H9 (cell line): ENCODE measurements at regions not wholly inside any gene's neighbourhood (a gene's known extent, or its start where the extent isn't known, plus 50 kb on each side); places are given as distances from the start of the nearest gene placed in this dataset.

Experiments
- DNase-seq: peaks from one replicate; pipeline ENCODE4 v3.0.0-alpha.2; 2017
- H2AFZ ChIP-seq: one replicate; pipeline ENCODE4 v1.6.1; 2013; ENCODE audit warnings: mild to moderate bottlenecking, low read length, control low read depth, moderate library complexity
- H2AK5ac ChIP-seq: 2 replicates; pipeline ENCODE4 v1.6.1; 2013; ENCODE audit warnings: low read length, control low read depth, mixed read lengths; ENCODE audit not compliant: insufficient read length
- H2BK120ac ChIP-seq: one replicate; pipeline ENCODE4 v1.6.1; 2013; ENCODE audit warnings: low read depth, mild to moderate bottlenecking, low read length, control low read depth, inconsistent platforms; ENCODE audit not compliant: poor library complexity, severe bottlenecking
- H2BK12ac ChIP-seq: 2 replicates; pipeline ENCODE4 v1.6.1; 2013; ENCODE audit warnings: low read length, control low read depth, mixed read lengths, low read depth; ENCODE audit not compliant: insufficient read length
- H2BK15ac ChIP-seq: 2 replicates; pipeline ENCODE4 v1.6.1; 2013; ENCODE audit warnings: low read depth, low read length, control low read depth
- H2BK20ac ChIP-seq: one replicate; pipeline ENCODE4 v1.6.1; 2013; ENCODE audit warnings: low read depth, mild to moderate bottlenecking, low read length, control low read depth, inconsistent platforms; ENCODE audit not compliant: poor library complexity, severe bottlenecking
- H2BK5ac ChIP-seq: 2 replicates; pipeline ENCODE4 v1.6.1; 2013; ENCODE audit warnings: low read length, control low read depth, mixed read lengths; ENCODE audit not compliant: insufficient read length
- H3K14ac ChIP-seq: 2 replicates; pipeline ENCODE4 v1.6.1; 2013; ENCODE audit warnings: low read length, control low read depth; ENCODE audit not compliant: insufficient read depth
- H3K18ac ChIP-seq: 2 replicates; pipeline ENCODE4 v1.6.1; 2013; ENCODE audit warnings: low read depth, mild to moderate bottlenecking, mixed read lengths, low read length, control low read depth; ENCODE audit not compliant: insufficient read length
- H3K23ac ChIP-seq: 2 replicates; pipeline ENCODE4 v1.6.1; 2013; ENCODE audit warnings: low read length, control low read depth, mixed read lengths, low read depth; ENCODE audit not compliant: insufficient read length
- H3K23me2 ChIP-seq: 2 replicates; pipeline ENCODE4 v1.6.1; 2013; ENCODE audit warnings: low read depth, mild to moderate bottlenecking, mixed read lengths, low read length, control low read depth; ENCODE audit not compliant: insufficient read length, poor library complexity, severe bottlenecking
- H3K27ac ChIP-seq: 2 replicates; pipeline ENCODE4 v1.5.1; 2013; ENCODE audit warnings: low read length, control low read depth, mixed read lengths, low read depth; ENCODE audit not compliant: insufficient read length
- H3K27me3 ChIP-seq: 2 replicates; pipeline ENCODE4 v1.6.1; 2013; ENCODE audit warnings: low read length, control low read depth, inconsistent platforms; ENCODE audit not compliant: insufficient read depth
- H3K4ac ChIP-seq: 2 replicates; pipeline ENCODE4 v1.6.1; 2013; ENCODE audit warnings: low read depth, mild to moderate bottlenecking, control low read depth, inconsistent platforms, low read length, moderate library complexity
- H3K4me1 ChIP-seq: 2 replicates; pipeline ENCODE4 v1.6.1; 2013; ENCODE audit warnings: low read length, control low read depth, inconsistent platforms; ENCODE audit not compliant: insufficient read depth
- H3K4me2 ChIP-seq: 2 replicates; pipeline ENCODE4 v1.6.1; 2013; ENCODE audit warnings: low read length, control low read depth, mixed read lengths; ENCODE audit not compliant: insufficient read length, insufficient read depth
- H3K56ac ChIP-seq: 2 replicates; pipeline ENCODE4 v1.6.1; 2013; ENCODE audit warnings: low read depth, mild to moderate bottlenecking, mixed read lengths, low read length, control low read depth; ENCODE audit not compliant: insufficient read length
- H3K79me1 ChIP-seq: 2 replicates; pipeline ENCODE4 v1.6.1; 2013; ENCODE audit warnings: low read depth, mild to moderate bottlenecking, moderate library complexity, low read length, control low read depth, inconsistent platforms; ENCODE audit not compliant: insufficient read depth, poor library complexity, severe bottlenecking
- H3K79me2 ChIP-seq: 2 replicates; pipeline ENCODE4 v1.6.1; 2013; ENCODE audit warnings: low read length, control low read depth, inconsistent platforms; ENCODE audit not compliant: insufficient read depth
- H3K9ac ChIP-seq: 2 replicates; pipeline ENCODE4 v1.6.1; 2013; ENCODE audit warnings: low read length, control low read depth, mixed read lengths; ENCODE audit not compliant: insufficient read length; ENCODE audit errors: extremely low read depth
- H3K9me3 ChIP-seq: one replicate; pipeline ENCODE4 v1.6.1; 2013; ENCODE audit warnings: low read depth, low read length, inconsistent platforms; ENCODE audit not compliant: control insufficient read depth
- H3T11ph ChIP-seq: one replicate; pipeline ENCODE4 v1.6.1; 2013; ENCODE audit warnings: mild to moderate bottlenecking, low read length, control low read depth, inconsistent platforms
- H4K20me1 ChIP-seq: one replicate; pipeline ENCODE4 v1.6.1; 2013; ENCODE audit not compliant: control insufficient read depth, insufficient read length, insufficient read depth
- H4K5ac ChIP-seq: 2 replicates; pipeline ENCODE4 v1.6.1; 2013; ENCODE audit warnings: low read depth, mild to moderate bottlenecking, mixed read lengths, low read length, control low read depth; ENCODE audit not compliant: insufficient read length
- H4K8ac ChIP-seq: replicated peaks from 2 replicates; pipeline ENCODE4 v1.6.1; 2013; ENCODE audit warnings: low read length, control low read depth, mixed read lengths, low read depth; ENCODE audit not compliant: insufficient read length
- H4K91ac ChIP-seq: 2 replicates; pipeline ENCODE4 v1.6.1; 2013; ENCODE audit warnings: low read depth, mild to moderate bottlenecking, moderate library complexity, mixed read lengths, low read length, control low read depth; ENCODE audit not compliant: insufficient read length
- H3K27ac Mint-ChIP-seq, 3 experiments: 2 replicates in 2 of 3; 3 replicates in 1 of 3; pipeline ENCODE4 v1.8.0; 2020 to 2021; ENCODE audit warnings: mixed read lengths in 3 of 3, mild to moderate bottlenecking in 1 of 3, moderate library complexity in 1 of 3
- H3K27me3 Mint-ChIP-seq: 2 replicates; pipeline ENCODE4 v1.8.0; 2021; ENCODE audit warnings: low read depth, mild to moderate bottlenecking, moderate library complexity, mixed read lengths
- H3K36me3 Mint-ChIP-seq, 3 experiments: 2 replicates in 2 of 3; 3 replicates in 1 of 3; pipeline ENCODE4 v1.8.0; 2020 to 2021; ENCODE audit warnings: low read depth in 3 of 3, mixed read lengths in 3 of 3; ENCODE audit not compliant: insufficient read depth in 1 of 3
- H3K4me1 Mint-ChIP-seq, 2 experiments: 2 replicates each; pipeline ENCODE4 v1.8.0; 2020; ENCODE audit warnings: mixed read lengths in 2 of 2
- H3K4me3 Mint-ChIP-seq, 2 experiments: 2 replicates in 1 of 2; 3 replicates in 1 of 2; pipeline ENCODE4 v1.8.0; 2020 to 2021; ENCODE audit warnings: mild to moderate bottlenecking in 2 of 2, mixed read lengths in 2 of 2, moderate library complexity in 1 of 2
- H3K9me3 Mint-ChIP-seq, 2 experiments: 2 replicates in 1 of 2; 3 replicates in 1 of 2; pipeline ENCODE4 v1.8.0; 2020; ENCODE audit warnings: mild to moderate bottlenecking in 2 of 2, mixed read lengths in 2 of 2, moderate library complexity in 1 of 2
- CTCF ChIP-seq: fragments of 200-600 bp; sonication (generic); conservative IDR thresholded peaks from 3 replicates; pipeline ENCODE4 v1.8.0; 2021; ENCODE audit warnings: antibody characterized with exemption, mild to moderate bottlenecking
- WGBS: extraction: QIAGEN DNeasy Blood & Tissue Kit; methylation state at CpG from one replicate; pipeline ENCODE4 v1.1.7; 2013; ENCODE audit warnings: missing lambda C conversion rate, low lambda C conversion rate, mixed read lengths; ENCODE audit not compliant: insufficient read length; ENCODE audit errors: extremely low coverage; 5-methylcytosine and 5-hydroxymethylcytosine counted together

- Histone ChIP-seq H3K27me3 (no peaks in the 10 kb centered on the region), H3K14ac (no peak overlapping the region), H3K18ac (no peak overlapping the region), H2BK120ac (no peak overlapping the region), H3K9ac (no peak overlapping the region), H4K91ac (no peak overlapping the region), H3K9me3 (no peaks in the 10 kb centered on the region), H3K79me2 (no peaks in the 10 kb centered on the region), H4K20me1 (no peaks in the 10 kb centered on the region), H3K23me2 (no peaks in the 10 kb centered on the region), H2BK20ac (no peak overlapping the region), H2BK5ac (no peak overlapping the region), H3T11ph (no peak overlapping the region), H2BK12ac (no peak overlapping the region), H4K5ac (no peak overlapping the region), H3K27ac (no peak overlapping the region), H2AFZ (no peak overlapping the region), H4K8ac (no peak overlapping the region), H3K23ac (no peak overlapping the region), H3K4me1 (no peaks in the 10 kb centered on the region), H3K56ac (no peak overlapping the region), H3K4me2 (no peak overlapping the region), H3K4ac (no peak overlapping the region), H3K79me1 (no peaks in the 10 kb centered on the region), H2AK5ac (no peak overlapping the region), H2BK15ac (no peak overlapping the region)
- no peak for TF ChIP-seq CTCF
- Mint-ChIP-seq H3K4me1 (no peaks in the 10 kb centered on the region; a peak in 1 of 4 replicates), H3K27ac (peak overlapping the region in 2 of 3 experiments; percentile 41 to 45; a peak in 1 of 7 replicates), H3K4me3 (no peak overlapping the region), H3K36me3 (no peaks in the 10 kb centered on the region; a peak in 1 of 7 replicates), H3K9me3 (no peaks in the 10 kb centered on the region; a peak in 1 of 5 replicates), H3K27me3 (peaks cover 15% of the 10 kb centered on the region)
- DNase-seq: no peak
- WGBS: no CpG with 5 or more reads among the region's 6 CpGs
Observed at GRCh38 chr2:235366390-235366789, 127.5 kb upstream of the AGAP1 start.
